WTC11 (cell line): ENCODE measurements at regions not wholly inside any gene's neighbourhood (a gene's known extent, or its start where the extent isn't known, plus 50 kb on each side); places are given as distances from the start of the nearest gene placed in this dataset.

ENCODE experiments used
- ATAC-seq: fragments of 200-7000 bp; cut with Tn5 transposase; 2 replicates; pipeline ENCODE4 v1.10.0; 2021; ENCODE audit warnings: mild to moderate bottlenecking, moderate library complexity
- CTCF ChIA-PET: fragments of 300-600 bp; sonication (Branson Sonifier 250); formaldehyde crosslinking; loops from one replicate; lab custom pipeline; 2021; ENCODE audit warnings: antibody characterized with exemption; lab: Charles Lee
- POLR2A ChIA-PET: fragments of 350-600 bp; sonication (Branson Sonifier 250); formaldehyde crosslinking; loops from one replicate; lab custom pipeline; 2021; ENCODE audit warnings: antibody characterized with exemption; lab: Charles Lee
- DNase-seq: peaks from one replicate; pipeline ENCODE4 v3.0.0; 2021; ENCODE audit warnings: low spot score
- H3K27ac Mint-ChIP-seq: 2 replicates; pipeline ENCODE4 v1.8.0; 2021; ENCODE audit warnings: mixed read lengths
- H3K27me3 Mint-ChIP-seq: 2 replicates; pipeline ENCODE4 v1.8.0; 2021; ENCODE audit warnings: low read depth, mild to moderate bottlenecking, moderate library complexity, mixed read lengths
- H3K36me3 Mint-ChIP-seq: 2 replicates; pipeline ENCODE4 v1.8.0; 2021; ENCODE audit warnings: mixed read lengths
- H3K4me1 Mint-ChIP-seq: 2 replicates; pipeline ENCODE4 v1.8.0; 2022; ENCODE audit warnings: mixed read lengths
- H3K4me3 Mint-ChIP-seq: 2 replicates; pipeline ENCODE4 v1.8.0; 2021; ENCODE audit warnings: mild to moderate bottlenecking, moderate library complexity, mixed read lengths
- H3K9me3 Mint-ChIP-seq: 2 replicates; pipeline ENCODE4 v1.8.0; 2021; ENCODE audit warnings: mixed read lengths
- ATF3 ChIP-seq: sonication (generic); formaldehyde crosslinking; conservative IDR thresholded peaks from 2 replicates; pipeline ENCODE4 v1.8.1; 2022; ENCODE audit warnings: mild to moderate bottlenecking, missing genetic modification reagents
- CDX4 ChIP-seq: fragments of 250-450 bp; sonication (Bioruptor Pico); IDR thresholded peaks from 2 replicates; pipeline ENCODE4 v1.9.0; 2021; ENCODE audit warnings: moderate library complexity, mild to moderate bottlenecking, inconsistent platforms, borderline replicate concordance
- EMX1 ChIP-seq: fragments of 250-450 bp; sonication (Bioruptor Pico); IDR thresholded peaks from 2 replicates; pipeline ENCODE4 v1.8.0; 2021; ENCODE audit warnings: mild to moderate bottlenecking
- GRHL2 ChIP-seq: fragments of 250-450 bp; sonication (Bioruptor Pico); IDR thresholded peaks from 2 replicates; pipeline ENCODE4 v1.8.0; 2022; ENCODE audit warnings: mild to moderate bottlenecking, moderate library complexity; ENCODE audit not compliant: insufficient replicate concordance, severe bottlenecking
- GTF2I ChIP-seq: fragments of 250-450 bp; sonication (Bioruptor Pico); conservative IDR thresholded peaks from 2 replicates; pipeline ENCODE4 v1.4.0; 2021; ENCODE audit warnings: mild to moderate bottlenecking
- HMGA2 ChIP-seq: fragments of 250-450 bp; sonication (Bioruptor Pico); IDR thresholded peaks from 2 replicates; pipeline ENCODE4 v1.4.0; 2021; ENCODE audit warnings: mild to moderate bottlenecking, moderate library complexity
- IRF2 ChIP-seq: sonication (generic); formaldehyde crosslinking; IDR thresholded peaks from 2 replicates; pipeline ENCODE4 v1.8.0; 2022; ENCODE audit warnings: low read depth, missing genetic modification reagents, borderline replicate concordance
- JUN ChIP-seq: sonication (generic); formaldehyde crosslinking; IDR thresholded peaks from 2 replicates; pipeline ENCODE4 v1.8.0; 2023; ENCODE audit warnings: mild to moderate bottlenecking, missing genetic modification reagents
- NFE2L1 ChIP-seq: sonication (generic); formaldehyde crosslinking; IDR thresholded peaks from 2 replicates; pipeline ENCODE4 v1.8.1; 2023; ENCODE audit warnings: missing genetic modification reagents
- NR3C1 ChIP-seq: sonication (generic); formaldehyde crosslinking; conservative IDR thresholded peaks from 2 replicates; pipeline ENCODE4 v1.8.1; 2023; ENCODE audit warnings: low read depth, mild to moderate bottlenecking, missing genetic modification reagents
- PRDM15 ChIP-seq: sonication (generic); formaldehyde crosslinking; IDR thresholded peaks from 2 replicates; pipeline ENCODE4 v1.8.0; 2022; ENCODE audit warnings: missing genetic modification reagents
- PRRX2 ChIP-seq: fragments of 250-450 bp; sonication (Bioruptor Pico); IDR thresholded peaks from 2 replicates; pipeline ENCODE4 v1.8.0; 2021; ENCODE audit warnings: mild to moderate bottlenecking
- RORB ChIP-seq: fragments of 250-450 bp; sonication (Bioruptor Pico); IDR thresholded peaks from 2 replicates; pipeline ENCODE4 v1.9.0; 2021; ENCODE audit warnings: mild to moderate bottlenecking
- SP1 ChIP-seq: sonication (generic); formaldehyde crosslinking; conservative IDR thresholded peaks from 2 replicates; pipeline ENCODE4 v1.8.1; 2022; ENCODE audit warnings: missing genetic modification reagents
- TCF7 ChIP-seq: sonication (generic); formaldehyde crosslinking; IDR thresholded peaks from 2 replicates; pipeline ENCODE4 v1.8.0; 2022; ENCODE audit warnings: mild to moderate bottlenecking, low read depth, missing genetic modification reagents, moderate library complexity
- TEAD4 ChIP-seq: sonication (generic); formaldehyde crosslinking; IDR thresholded peaks from 2 replicates; pipeline ENCODE4 v1.8.0; 2022; ENCODE audit warnings: mild to moderate bottlenecking, missing genetic modification reagents
- ZNF138 ChIP-seq: sonication (generic); formaldehyde crosslinking; conservative IDR thresholded peaks from 2 replicates; pipeline ENCODE4 v1.8.1; 2022; ENCODE audit warnings: mild to moderate bottlenecking, moderate library complexity, missing genetic modification reagents
- ZNF396 ChIP-seq: fragments of 250-450 bp; sonication (Bioruptor Pico); IDR thresholded peaks from 2 replicates; pipeline ENCODE4 v1.8.0; 2021; ENCODE audit warnings: mild to moderate bottlenecking, moderate library complexity, borderline replicate concordance
- TF ChIP-seq, protein P1 (sequence below): sonication (generic); formaldehyde crosslinking; IDR thresholded peaks from 2 replicates; pipeline ENCODE4 v1.8.1; 2022; ENCODE audit warnings: mild to moderate bottlenecking, moderate library complexity, missing genetic modification reagents
- TF ChIP-seq, protein P2 (sequence below): fragments of 200-600 bp; IDR thresholded peaks from 2 replicates; pipeline ENCODE4 v1.8.0; 2022; ENCODE audit warnings: antibody characterized with exemption
- TF ChIP-seq, protein P3 (sequence below): sonication (generic); formaldehyde crosslinking; IDR thresholded peaks from 2 replicates; pipeline ENCODE4 v1.8.1; 2023; ENCODE audit warnings: mild to moderate bottlenecking, missing genetic modification reagents

GRCh38 chr7:69186974-69187373 lies 411.3 kb upstream of the AUTS2 start (continued):
- TF ChIP-seq PRDM15 (CRISPR knock-in tag) (no peak), PRRX2 (CRISPR knock-in tag) (no peak), EMX1 (CRISPR knock-in tag) (no peak)
- TF ChIP-seq, all 79 proteins: peak for 0

DNA sequence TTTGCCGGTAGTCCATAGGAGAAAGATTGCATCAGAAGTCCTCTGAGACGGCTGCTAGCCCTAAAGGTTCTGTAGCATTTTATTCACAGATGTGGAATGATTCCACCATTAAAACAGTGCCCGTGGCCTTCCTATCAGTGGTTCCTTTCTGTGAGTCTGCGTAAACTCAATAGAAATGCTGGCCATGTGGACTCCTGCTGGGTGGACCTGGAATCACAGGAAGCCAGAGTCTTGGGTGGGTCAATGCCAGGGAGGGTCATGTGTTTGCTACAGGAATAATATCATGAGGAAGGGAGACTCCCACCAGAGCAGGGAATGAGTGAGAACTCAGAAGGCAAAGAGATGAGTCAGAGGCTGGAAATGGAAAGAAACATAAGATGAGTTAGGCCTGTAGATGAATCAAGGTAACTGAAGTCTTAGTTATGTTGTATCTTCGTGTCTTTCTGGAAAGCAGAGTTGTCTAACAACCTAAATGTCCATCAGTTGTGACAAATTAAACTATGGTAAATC lies 410.4 kb upstream of the AUTS2 start:
- no peak overlapping the region for H3K4me3 Mint-ChIP-seq
- no peak overlapping the region for H3K27ac Mint-ChIP-seq
- CTCF ChIA-PET: no interaction called here
- no peaks in the 10 kb centered on the region for H3K4me1 Mint-ChIP-seq
- TF ChIP-seq NR3C1 (CRISPR knock-in tag) (no peak), RORB (CRISPR knock-in tag) (no peak), TCF7 (CRISPR knock-in tag) (no peak), HMGA2 (CRISPR knock-in tag) (no peak), PRRX2 (CRISPR knock-in tag) (no peak), IRF2 (no peak), ZNF138 (CRISPR knock-in tag) (no peak), CDX4 (CRISPR knock-in tag) (no peak), NFE2L1 (CRISPR knock-in tag) (no peak), GRHL2 (no peak), SP1 (CRISPR knock-in tag) (no peak), ATF3 (no peak)
- TF ChIP-seq, protein P1, sequence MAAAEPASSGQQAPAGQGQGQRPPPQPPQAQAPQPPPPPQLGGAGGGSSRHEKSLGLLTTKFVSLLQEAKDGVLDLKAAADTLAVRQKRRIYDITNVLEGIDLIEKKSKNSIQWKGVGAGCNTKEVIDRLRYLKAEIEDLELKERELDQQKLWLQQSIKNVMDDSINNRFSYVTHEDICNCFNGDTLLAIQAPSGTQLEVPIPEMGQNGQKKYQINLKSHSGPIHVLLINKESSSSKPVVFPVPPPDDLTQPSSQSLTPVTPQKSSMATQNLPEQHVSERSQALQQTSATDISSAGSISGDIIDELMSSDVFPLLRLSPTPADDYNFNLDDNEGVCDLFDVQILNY (CRISPR knock-in tag): no peak
- TF ChIP-seq, protein P2, sequence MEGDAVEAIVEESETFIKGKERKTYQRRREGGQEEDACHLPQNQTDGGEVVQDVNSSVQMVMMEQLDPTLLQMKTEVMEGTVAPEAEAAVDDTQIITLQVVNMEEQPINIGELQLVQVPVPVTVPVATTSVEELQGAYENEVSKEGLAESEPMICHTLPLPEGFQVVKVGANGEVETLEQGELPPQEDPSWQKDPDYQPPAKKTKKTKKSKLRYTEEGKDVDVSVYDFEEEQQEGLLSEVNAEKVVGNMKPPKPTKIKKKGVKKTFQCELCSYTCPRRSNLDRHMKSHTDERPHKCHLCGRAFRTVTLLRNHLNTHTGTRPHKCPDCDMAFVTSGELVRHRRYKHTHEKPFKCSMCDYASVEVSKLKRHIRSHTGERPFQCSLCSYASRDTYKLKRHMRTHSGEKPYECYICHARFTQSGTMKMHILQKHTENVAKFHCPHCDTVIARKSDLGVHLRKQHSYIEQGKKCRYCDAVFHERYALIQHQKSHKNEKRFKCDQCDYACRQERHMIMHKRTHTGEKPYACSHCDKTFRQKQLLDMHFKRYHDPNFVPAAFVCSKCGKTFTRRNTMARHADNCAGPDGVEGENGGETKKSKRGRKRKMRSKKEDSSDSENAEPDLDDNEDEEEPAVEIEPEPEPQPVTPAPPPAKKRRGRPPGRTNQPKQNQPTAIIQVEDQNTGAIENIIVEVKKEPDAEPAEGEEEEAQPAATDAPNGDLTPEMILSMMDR: no peak
- no peak for DNase-seq
- POLR2A ChIA-PET: no interaction called here
- H3K36me3 Mint-ChIP-seq: no peaks in the 10 kb centered on the region; the same call in 1 of the 2 replicates
- ATAC-seq: no peak
- peaks cover 4% of the 10 kb centered on the region for H3K9me3 Mint-ChIP-seq
- peaks cover 4% of the 10 kb centered on the region for H3K27me3 Mint-ChIP-seq

DNA sequence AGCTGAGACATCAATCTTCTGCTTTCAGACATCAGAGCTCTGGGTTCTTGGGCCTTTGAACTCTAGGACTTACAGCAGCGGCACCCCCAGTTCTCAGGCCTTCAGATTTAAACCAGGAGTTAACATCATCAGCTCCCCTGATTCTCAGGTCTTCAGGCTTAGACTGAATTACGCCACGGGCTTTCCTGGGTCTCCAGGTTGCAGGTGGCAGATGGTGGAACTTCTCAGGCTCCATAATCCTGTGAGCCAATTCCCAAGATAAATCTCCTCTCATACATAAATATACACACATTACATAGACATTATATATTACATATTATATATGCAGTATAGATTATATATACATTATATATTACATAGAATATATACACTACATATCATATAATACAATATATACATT lies 408.9 kb upstream of the AUTS2 start:
- ATAC-seq: no peak
- Mint-ChIP-seq H3K4me1 (no peaks in the 10 kb centered on the region), H3K27me3 (peaks cover 4% of the 10 kb centered on the region), H3K9me3 (peaks cover 13% of the 10 kb centered on the region), H3K4me3 (no peak overlapping the region), H3K27ac (no peak overlapping the region), H3K36me3 (no peaks in the 10 kb centered on the region; the same call in 1 of the 2 replicates)
- POLR2A ChIA-PET: no interaction called here
- no peak for DNase-seq
- CTCF ChIA-PET: no interaction called here
- no peak for TF ChIP-seq TEAD4 (CRISPR knock-in tag)
- TF ChIP-seq, protein P1 (CRISPR knock-in tag): no peak
- TF ChIP-seq, protein P3, sequence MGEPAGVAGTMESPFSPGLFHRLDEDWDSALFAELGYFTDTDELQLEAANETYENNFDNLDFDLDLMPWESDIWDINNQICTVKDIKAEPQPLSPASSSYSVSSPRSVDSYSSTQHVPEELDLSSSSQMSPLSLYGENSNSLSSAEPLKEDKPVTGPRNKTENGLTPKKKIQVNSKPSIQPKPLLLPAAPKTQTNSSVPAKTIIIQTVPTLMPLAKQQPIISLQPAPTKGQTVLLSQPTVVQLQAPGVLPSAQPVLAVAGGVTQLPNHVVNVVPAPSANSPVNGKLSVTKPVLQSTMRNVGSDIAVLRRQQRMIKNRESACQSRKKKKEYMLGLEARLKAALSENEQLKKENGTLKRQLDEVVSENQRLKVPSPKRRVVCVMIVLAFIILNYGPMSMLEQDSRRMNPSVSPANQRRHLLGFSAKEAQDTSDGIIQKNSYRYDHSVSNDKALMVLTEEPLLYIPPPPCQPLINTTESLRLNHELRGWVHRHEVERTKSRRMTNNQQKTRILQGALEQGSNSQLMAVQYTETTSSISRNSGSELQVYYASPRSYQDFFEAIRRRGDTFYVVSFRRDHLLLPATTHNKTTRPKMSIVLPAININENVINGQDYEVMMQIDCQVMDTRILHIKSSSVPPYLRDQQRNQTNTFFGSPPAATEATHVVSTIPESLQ (CRISPR knock-in tag): no peak
- TF ChIP-seq GTF2I (CRISPR knock-in tag): no peak
- no peak for TF ChIP-seq PRDM15 (CRISPR knock-in tag)
- no peak for TF ChIP-seq ZNF396
- no peak for TF ChIP-seq JUN (CRISPR knock-in tag)
